H1 (cell line): ENCODE measurements at regions not wholly inside any gene's neighbourhood (a gene's known extent, or its start where the extent isn't known, plus 50 kb on each side); places are given as distances from the start of the nearest gene placed in this dataset.

Experiments
- CTCF ChIA-PET: fragments of 300-600 bp; sonication (Branson Sonifier 250); formaldehyde crosslinking; loops from one replicate; lab custom pipeline; 2021; ENCODE audit not compliant: partially characterized antibody; lab: Charles Lee
- POLR2A ChIA-PET: fragments of 300-600 bp; sonication (Branson Sonifier 250); formaldehyde crosslinking; loops from one replicate; lab custom pipeline; 2021; ENCODE audit warnings: inconsistent platforms; ENCODE audit not compliant: partially characterized antibody; lab: Charles Lee
- DNase-seq, 2 experiments: peaks; one replicate each; pipeline versions ENCODE4 v3.0.0 to v3.0.0-alpha.2; 2010 to 2022; ENCODE audit warnings: low spot score in 2 of 2, low read depth in 1 of 2, mixed read lengths in 1 of 2
- FAIRE-seq: peaks from 2 replicates; lab custom pipeline; 2011; peaks lifted over from hg19 to GRCh38; lab: Jason Lieb, UNC
- H2AFZ ChIP-seq: 2 replicates; pipeline ENCODE4 v1.8.1; 2012; ENCODE audit warnings: low read length, inconsistent platforms
- H2AK5ac ChIP-seq: 2 replicates; pipeline ENCODE4 v1.6.1; 2013; ENCODE audit warnings: low read depth, low read length
- H2BK120ac ChIP-seq: replicated peaks from 2 replicates; pipeline ENCODE3; 2013; ENCODE audit warnings: low read depth, low read length, inconsistent platforms
- H2BK12ac ChIP-seq: 2 replicates; pipeline ENCODE4 v1.6.1; 2013; ENCODE audit warnings: low read depth, low read length
- H2BK15ac ChIP-seq: 2 replicates; pipeline ENCODE4 v1.6.1; 2013; ENCODE audit warnings: low read length
- H2BK20ac ChIP-seq: 2 replicates; pipeline ENCODE4 v1.6.1; 2013; ENCODE audit warnings: low read length
- H2BK5ac ChIP-seq: 2 replicates; pipeline ENCODE4 v1.6.1; 2013; ENCODE audit warnings: low read depth, low read length
- H3K14ac ChIP-seq: 2 replicates; pipeline ENCODE4 v1.6.1; 2013; ENCODE audit warnings: inconsistent platforms; ENCODE audit not compliant: insufficient read length
- H3K18ac ChIP-seq: 2 replicates; pipeline ENCODE4 v1.6.1; 2013; ENCODE audit warnings: low read length; ENCODE audit errors: extremely low read depth
- H3K23ac ChIP-seq: 2 replicates; pipeline ENCODE4 v1.6.1; 2013; ENCODE audit warnings: inconsistent platforms; ENCODE audit not compliant: insufficient read length
- H3K23me2 ChIP-seq: 2 replicates; pipeline ENCODE4 v1.6.1; 2013; ENCODE audit warnings: low read depth, low read length
- H3K27ac ChIP-seq: 2 replicates; pipeline ENCODE4 v1.6.1; 2011; ENCODE audit warnings: low read depth, low read length, inconsistent platforms
- H3K27me3 ChIP-seq, 4 experiments: replicated peaks in 1 of 4; 1 replicate in 1 of 4; 2 replicates in 3 of 4; pipeline versions ENCODE4 v1.6.1 to v1.8.1; 2011 to 2013; ENCODE audit warnings: low read length in 3 of 4, mild to moderate bottlenecking in 3 of 4, inconsistent platforms in 2 of 4, mixed read lengths in 2 of 4, moderate library complexity in 1 of 4; ENCODE audit not compliant: control insufficient read depth in 3 of 4, insufficient read depth in 3 of 4; ENCODE audit errors: extremely low read depth in 1 of 4
- H3K36me3 ChIP-seq, 4 experiments: 2 replicates each; pipeline versions ENCODE4 v1.6.1 to v1.8.1; 2011 to 2013; ENCODE audit warnings: mild to moderate bottlenecking in 4 of 4, low read length in 3 of 4, moderate library complexity in 2 of 4, control low read depth in 1 of 4, inconsistent platforms in 1 of 4; ENCODE audit not compliant: insufficient read depth in 4 of 4, control insufficient read depth in 2 of 4
- H3K4ac ChIP-seq: replicated peaks from 2 replicates; pipeline ENCODE3; 2013; ENCODE audit warnings: low read length, low read depth, mixed read lengths, inconsistent platforms; ENCODE audit not compliant: insufficient read length
- H3K4me1 ChIP-seq, 4 experiments: replicated peaks in 1 of 4; 1 replicate in 1 of 4; 2 replicates in 3 of 4; pipeline versions ENCODE4 v1.6.1 to v1.8.1; 2011 to 2013; ENCODE audit warnings: low read length in 3 of 4, inconsistent platforms in 2 of 4, mixed read lengths in 1 of 4; ENCODE audit not compliant: insufficient read depth in 4 of 4, control insufficient read depth in 3 of 4
- H3K4me2 ChIP-seq, 2 experiments: 2 replicates each; pipeline versions ENCODE4 v1.6.1 to v1.8.1; 2011 to 2013; ENCODE audit warnings: low read depth in 2 of 2, low read length in 2 of 2, control low read depth in 1 of 2, inconsistent platforms in 1 of 2, mild to moderate bottlenecking in 1 of 2; ENCODE audit not compliant: insufficient read depth in 1 of 2
- H3K4me3 ChIP-seq, 4 experiments: fragments of 200-600, 300-600 bp in 1 of 4; sonication (generic), shearing (Covaris generic), sonication (Bioruptor Twin) in 1 of 4; 2 replicates each; pipeline versions ENCODE4 v1.5.1 to v1.8.1; 2011 to 2016; ENCODE audit warnings: low read length in 4 of 4, low read depth in 3 of 4, control low read depth in 2 of 4, inconsistent platforms in 2 of 4, mild to moderate bottlenecking in 2 of 4, mixed read lengths in 1 of 4, moderate library complexity in 1 of 4; ENCODE audit not compliant: insufficient read depth in 2 of 4; ENCODE audit errors: extremely low read depth in 1 of 4
- H3K56ac ChIP-seq: replicated peaks from 2 replicates; pipeline ENCODE3; 2013; ENCODE audit warnings: low read depth, mild to moderate bottlenecking, mixed read lengths, low read length, inconsistent platforms; ENCODE audit not compliant: insufficient read length
- H3K79me1 ChIP-seq: 2 replicates; pipeline ENCODE4 v1.6.1; 2013; ENCODE audit warnings: low read depth, low read length, control low read depth
- H3K79me2 ChIP-seq, 2 experiments: 2 replicates each; pipeline versions ENCODE4 v1.6.1 to v1.8.1; 2012 to 2013; ENCODE audit warnings: low read length in 2 of 2, mild to moderate bottlenecking in 2 of 2, inconsistent platforms in 1 of 2; ENCODE audit not compliant: insufficient read depth in 2 of 2, control insufficient read depth in 1 of 2
- H3K9ac ChIP-seq, 4 experiments: replicated peaks in 1 of 4; 1 replicate in 1 of 4; 2 replicates in 3 of 4; pipeline versions ENCODE4 v1.6.1 to v1.8.1; 2011 to 2013; ENCODE audit warnings: low read depth in 3 of 4, low read length in 3 of 4, control low read depth in 2 of 4, mild to moderate bottlenecking in 2 of 4, moderate library complexity in 2 of 4, inconsistent platforms in 1 of 4; ENCODE audit errors: extremely low read depth in 1 of 4
- H3K9me3 ChIP-seq, 2 experiments: 2 replicates each; pipeline versions ENCODE4 v1.6.1 to v1.8.1; 2012 to 2013; ENCODE audit warnings: mild to moderate bottlenecking in 2 of 2, moderate library complexity in 2 of 2, control low read depth in 1 of 2, inconsistent platforms in 1 of 2, low read depth in 1 of 2, low read length in 1 of 2, mixed read lengths in 1 of 2; ENCODE audit not compliant: insufficient read depth in 2 of 2
- H4K20me1 ChIP-seq, 2 experiments: replicated peaks in 1 of 2; 2 replicates each; pipeline versions ENCODE3 to v1.8.1; 2011 to 2013; ENCODE audit warnings: inconsistent platforms in 2 of 2, low read length in 2 of 2, mild to moderate bottlenecking in 1 of 2; ENCODE audit not compliant: insufficient read depth in 2 of 2, control insufficient read depth in 1 of 2
- H4K5ac ChIP-seq: 2 replicates; pipeline ENCODE4 v1.6.1; 2013; ENCODE audit warnings: low read length, low read depth, mixed read lengths, inconsistent platforms; ENCODE audit not compliant: insufficient read length
- H4K8ac ChIP-seq: 2 replicates; pipeline ENCODE4 v1.8.0; 2013; ENCODE audit warnings: mild to moderate bottlenecking, moderate library complexity, low read length, inconsistent platforms; ENCODE audit not compliant: insufficient read depth; ENCODE audit errors: extremely low read depth
- H4K91ac ChIP-seq: replicated peaks from 2 replicates; pipeline ENCODE3; 2013; ENCODE audit warnings: low read length, mixed read lengths, inconsistent platforms; ENCODE audit not compliant: insufficient read length
- BCL11A ChIP-seq, 2 experiments: IDR thresholded peaks; one replicate each; pipeline ENCODE4 v1.6.1; 2011; ENCODE audit warnings: low read depth in 2 of 2, low read length in 2 of 2, mild to moderate bottlenecking in 2 of 2
- CBX5 ChIP-seq: fragments of 300-800, 300-1000 bp; sonication (generic); IDR thresholded peaks from 2 replicates; pipeline ENCODE4 v1.7.1; 2016; ENCODE audit warnings: antibody characterized with exemption, low read length, low read depth
- CREB1 ChIP-seq: IDR thresholded peaks from 2 replicates; pipeline ENCODE4 v1.6.1; 2012; ENCODE audit warnings: inconsistent platforms
- EZH2 ChIP-seq: fragments of 200-600 bp; sonication (generic); IDR thresholded peaks from 2 replicates; pipeline ENCODE4 v1.7.1; 2012; ENCODE audit warnings: low read depth, mild to moderate bottlenecking, moderate library complexity, low read length, inconsistent platforms; ENCODE audit not compliant: severe bottlenecking
- FOSL1 ChIP-seq: IDR thresholded peaks from 2 replicates; pipeline ENCODE4 v1.6.1; 2011; ENCODE audit warnings: mild to moderate bottlenecking, low read depth, low read length, moderate library complexity; ENCODE audit not compliant: insufficient read depth
- GTF2F1 ChIP-seq: IDR thresholded peaks from 2 replicates; pipeline ENCODE4 v1.6.1; 2012; ENCODE audit warnings: low read depth, low read length, improper control_type of control experiment, borderline replicate concordance
- JUND ChIP-seq: IDR thresholded peaks from 2 replicates; pipeline ENCODE4 v1.6.1; 2011; ENCODE audit warnings: mild to moderate bottlenecking, improper control_type of control experiment, low read length
- RNF2 ChIP-seq: fragments of 200-900, 300-1000 bp; sonication (generic); IDR thresholded peaks from 2 replicates; pipeline ENCODE4 v1.7.1; 2016; ENCODE audit warnings: borderline replicate concordance, low read depth, mild to moderate bottlenecking, antibody characterized with exemption, low read length; ENCODE audit not compliant: poor library complexity, severe bottlenecking; ENCODE audit errors: missing control alignments
- RXRA ChIP-seq: IDR thresholded peaks from 2 replicates; pipeline ENCODE4 v1.6.1; 2011; ENCODE audit warnings: low read depth, mild to moderate bottlenecking, low read length, moderate library complexity; ENCODE audit not compliant: insufficient read depth
- SIX5 ChIP-seq: IDR thresholded peaks from 2 replicates; pipeline ENCODE4 v1.6.1; 2011; ENCODE audit warnings: mild to moderate bottlenecking, low read depth, low read length
- SP1 ChIP-seq: IDR thresholded peaks from 2 replicates; pipeline ENCODE4 v1.6.1; 2011; ENCODE audit warnings: low read depth, low read length
- SRF ChIP-seq: IDR thresholded peaks from 2 replicates; pipeline ENCODE4 v1.6.1; 2011; ENCODE audit warnings: mild to moderate bottlenecking, low read depth, low read length, moderate library complexity
- YY1 ChIP-seq: IDR thresholded peaks from 2 replicates; pipeline ENCODE4 v1.6.1; 2011; ENCODE audit warnings: low read depth, mild to moderate bottlenecking, low read length
- WGBS, 2 experiments: shearing (Covaris generic) in 1 of 2; methylation state at CpG; one replicate each; pipeline versions ENCODE4 v1.1.6 to v1.1.7; 2013 to 2015; ENCODE audit warnings: low lambda C conversion rate in 2 of 2, mixed read lengths in 2 of 2, inconsistent platforms in 1 of 2, low coverage in 1 of 2, missing lambda C conversion rate in 1 of 2; ENCODE audit not compliant: insufficient replicate concordance in 2 of 2, insufficient coverage in 1 of 2, insufficient read length in 1 of 2; ENCODE audit errors: extremely low coverage in 1 of 2, missing lambda C conversion rate in 1 of 2; 5-methylcytosine and 5-hydroxymethylcytosine counted together
- TF ChIP-seq, protein P1 (sequence below): IDR thresholded peaks from 2 replicates; pipeline ENCODE4 v1.6.1; 2012; ENCODE audit warnings: inconsistent platforms
- TF ChIP-seq, protein P2 (sequence below): IDR thresholded peaks from 2 replicates; pipeline ENCODE4 v1.6.1; 2012; ENCODE audit warnings: inconsistent platforms

DNA sequence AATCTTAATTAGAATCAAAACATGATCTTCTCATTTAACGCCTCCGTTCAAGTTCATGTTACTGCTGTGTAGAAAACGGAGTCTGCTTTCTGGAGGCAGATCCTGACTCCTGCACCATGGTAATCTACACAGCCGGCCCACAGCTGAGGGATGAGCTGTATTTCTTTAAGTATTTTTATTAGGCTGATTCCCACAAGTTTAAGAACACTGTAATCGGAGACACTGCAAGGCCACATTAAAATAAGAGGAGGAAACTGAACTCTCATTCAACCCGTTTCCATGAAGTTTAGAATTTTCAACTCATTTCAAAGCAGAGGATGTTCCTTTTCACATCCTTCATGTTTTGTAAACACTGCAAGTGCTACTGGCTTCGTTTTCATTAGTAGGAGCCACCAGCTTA is 372.2 kb downstream of the NFIB start:
- Histone ChIP-seq H3K18ac (no peak overlapping the region), H3K23ac (no peak overlapping the region), H4K8ac (no peak overlapping the region), H3K4me1 (peaks cover 0 to 12% (median 1%) of the 10 kb centered on the region in 4 experiments; a peak in 3 of 7 replicates), H3K79me2 (no peaks in the 10 kb centered on the region), H4K20me1 (no peaks in the 10 kb centered on the region), H3K56ac (no peak overlapping the region), H2BK12ac (no peak overlapping the region), H3K9ac (no peak overlapping the region), H3K36me3 (no peaks in the 10 kb centered on the region), H3K4ac (no peak overlapping the region), H3K9me3 (no peaks in the 10 kb centered on the region), H2AFZ (peak overlapping the region; percentile 29; the same call in 1 of the 2 replicates), H2AK5ac (no peak overlapping the region), H3K79me1 (no peaks in the 10 kb centered on the region), H2BK120ac (no peak overlapping the region), H4K91ac (no peak overlapping the region), H3K4me2 (no peak overlapping the region), H2BK15ac (no peak overlapping the region), H3K14ac (no peak overlapping the region), H3K23me2 (no peaks in the 10 kb centered on the region), H3K4me3 (no peak overlapping the region), H3K27me3 (no peaks in the 10 kb centered on the region), H2BK20ac (no peak overlapping the region), H4K5ac (no peak overlapping the region), H2BK5ac (no peak overlapping the region), H3K27ac (no peak overlapping the region)
- POLR2A ChIA-PET: no interaction called here
- WGBS, 2 experiments: 90% methylated on average over 7 of the region's 7 CpGs; no CpG with 5 or more reads in 1 of the 2 experiments
- DNase-seq (no peak), FAIRE-seq (no peak)
- CTCF ChIA-PET: no interaction called here
- no peak for TF ChIP-seq RNF2
- TF ChIP-seq, protein P1, sequence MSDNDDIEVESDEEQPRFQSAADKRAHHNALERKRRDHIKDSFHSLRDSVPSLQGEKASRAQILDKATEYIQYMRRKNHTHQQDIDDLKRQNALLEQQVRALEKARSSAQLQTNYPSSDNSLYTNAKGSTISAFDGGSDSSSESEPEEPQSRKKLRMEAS: no peak
- no peak for TF ChIP-seq CBX5
- TF ChIP-seq BCL11A (IDR thresholded peaks at IDR 0.05; ENCODE audit: low read depth in 2 of 2, low read length in 2 of 2): no peak
- TF ChIP-seq EZH2: no peak
- no peak for TF ChIP-seq YY1
- no peak for TF ChIP-seq SIX5
- TF ChIP-seq, protein P2, sequence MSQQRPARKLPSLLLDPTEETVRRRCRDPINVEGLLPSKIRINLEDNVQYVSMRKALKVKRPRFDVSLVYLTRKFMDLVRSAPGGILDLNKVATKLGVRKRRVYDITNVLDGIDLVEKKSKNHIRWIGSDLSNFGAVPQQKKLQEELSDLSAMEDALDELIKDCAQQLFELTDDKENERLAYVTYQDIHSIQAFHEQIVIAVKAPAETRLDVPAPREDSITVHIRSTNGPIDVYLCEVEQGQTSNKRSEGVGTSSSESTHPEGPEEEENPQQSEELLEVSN: no peak
- TF ChIP-seq RXRA: no peak
- no peak for TF ChIP-seq CREB1
- no peak for TF ChIP-seq JUND
- TF ChIP-seq FOSL1: no peak
- no peak for TF ChIP-seq SP1
- no peak for TF ChIP-seq SRF
- TF ChIP-seq GTF2F1: no peak
